HG02973 (cell line): ENCODE measurements at regions not wholly inside any gene's neighbourhood (a gene's known extent, or its start where the extent isn't known, plus 50 kb on each side); places are given as distances from the start of the nearest gene placed in this dataset.
"Not testable (repeated sequence)": the region's sequence is repeated elsewhere in the genome, so short reads cannot be mapped to it uniquely, and the experiment has no call there.

Source experiments
- ATAC-seq: cut with Tn5 transposase; IDR thresholded peaks from one replicate; pipeline ENCODE4 v1.9.1; 2021; ENCODE audit warnings: moderate library complexity; ENCODE audit not compliant: unreplicated experiment

- ATAC-seq, result not testable (repeated sequence)
These were observed 110.7 kb downstream of the C5orf15 start for GRCh38 chr5:133857595-133858313.

GRCh38 chr5:133854554-133854953 is 113.9 kb downstream of the C5orf15 start:
- ATAC-seq, result no peak

GRCh38 chr5:133853646-133854365 is 114.6 kb downstream of the C5orf15 start:
- ATAC-seq, result no peak

- ATAC-seq, result no peak
These were observed 116.9 kb downstream of the C5orf15 start for GRCh38 chr5:133851521-133851920.

GRCh38 chr5:133850811-133851210 is 117.6 kb downstream of the C5orf15 start:
- no peak for ATAC-seq

- no peak for ATAC-seq
These were observed 119.3 kb downstream of the C5orf15 start for GRCh38 chr5:133849116-133849515.

GRCh38 chr5:133848341-133848811 is 120.0 kb downstream of the C5orf15 start:
- ATAC-seq, result no peak

GRCh38 chr5:133847886-133848285 is 120.5 kb downstream of the C5orf15 start:
- ATAC-seq, result no peak

- ATAC-seq, result no peak
These were observed 121.1 kb downstream of the C5orf15 start for GRCh38 chr5:133847301-133847700.

GRCh38 chr5:133846478-133847226 is 121.8 kb downstream of the C5orf15 start:
- no peak for ATAC-seq

- ATAC-seq, result no peak
These were observed 123.2 kb downstream of the C5orf15 start for GRCh38 chr5:133845271-133845670.

- no peak for ATAC-seq
These were observed 123.6 kb downstream of the C5orf15 start for GRCh38 chr5:133844836-133845235.

- no peak for ATAC-seq
These were observed 124.5 kb downstream of the C5orf15 start for GRCh38 chr5:133843911-133844310.

- no peak for ATAC-seq
These were observed 125.4 kb downstream of the C5orf15 start for GRCh38 chr5:133842846-133843611.

GRCh38 chr5:133841831-133842750 is 126.3 kb downstream of the C5orf15 start:
- no peak for ATAC-seq

- no peak for ATAC-seq
These were observed 128.3 kb downstream of the C5orf15 start for GRCh38 chr5:133840168-133840567.

- ATAC-seq, result no peak
These were observed 128.7 kb downstream of the C5orf15 start for GRCh38 chr5:133839721-133840120.

- ATAC-seq, result no peak
These were observed 129.3 kb downstream of the C5orf15 start for GRCh38 chr5:133839090-133839489.

GRCh38 chr5:133838286-133838685 is 130.1 kb downstream of the C5orf15 start:
- ATAC-seq, result no peak
